K562 (cell line): ENCODE measurements at regions not wholly inside any gene's neighbourhood (a gene's known extent, or its start where the extent isn't known, plus 50 kb on each side); places are given as distances from the start of the nearest gene placed in this dataset.

Source experiments
- ARHGAP35 ChIP-seq: fragments of 450-650 bp; IDR thresholded peaks from 2 replicates; pipeline ENCODE4 v1.6.1; 2018; ENCODE audit not compliant: partially characterized antibody
- BRD4 ChIP-seq: fragments of 200-600 bp; sonication (generic); IDR thresholded peaks from 2 replicates; pipeline ENCODE4 v1.6.1; 2017; ENCODE audit warnings: inconsistent platforms
- CREM ChIP-seq: IDR thresholded peaks from 2 replicates; pipeline ENCODE4 v1.6.1; 2014; ENCODE audit warnings: antibody characterized with exemption, low read depth
- GABPB2 ChIP-seq: fragments of 250-450 bp; sonication (Bioruptor Pico); conservative IDR thresholded peaks from 2 replicates; pipeline ENCODE4 v1.5.1; 2021; ENCODE audit warnings: mild to moderate bottlenecking
- GTF2F1 ChIP-seq: IDR thresholded peaks from 2 replicates; pipeline ENCODE4 v1.6.1; 2011; ENCODE audit warnings: low read depth, low read length, improper control_type of control experiment
- HNRNPUL1 ChIP-seq: fragments of 200-400 bp; formaldehyde crosslinking; IDR thresholded peaks from 2 replicates; pipeline ENCODE4 v1.6.1; 2017; ENCODE audit warnings: low read length
- POLR2H ChIP-seq: IDR thresholded peaks from 2 replicates; pipeline ENCODE4 v1.6.1; 2016; ENCODE audit warnings: missing genetic modification characterization, low read depth, mild to moderate bottlenecking, control low read depth, missing compliant biosample characterization, moderate library complexity
- SNIP1 ChIP-seq: fragments of 450-650 bp; IDR thresholded peaks from 2 replicates; pipeline ENCODE4 v1.7.1; 2017; ENCODE audit warnings: low read depth, mild to moderate bottlenecking
- SRF ChIP-seq, 2 experiments: fragments of 250-450, 450-650 bp in 1 of 2; sonication (Bioruptor Pico) in 1 of 2; sonication (generic) in 1 of 2; formaldehyde crosslinking; IDR thresholded peaks; 2 replicates each; pipeline versions ENCODE4 v1.5.0 to v1.5.1; 2020 to 2022; ENCODE audit warnings: mild to moderate bottlenecking in 1 of 2, missing genetic modification reagents in 1 of 2
- ZNF232 ChIP-seq: sonication (generic); formaldehyde crosslinking; IDR thresholded peaks from 2 replicates; pipeline ENCODE4 v1.8.0; 2022; ENCODE audit warnings: mild to moderate bottlenecking, missing genetic modification reagents
- ZNF263 ChIP-seq: sonication (generic); formaldehyde crosslinking; IDR thresholded peaks from 2 replicates; pipeline ENCODE4 v1.8.0; 2022; ENCODE audit warnings: mild to moderate bottlenecking, missing genetic modification reagents, borderline replicate concordance
- ZNF551 ChIP-seq: fragments of 250-450 bp; sonication (Bioruptor Pico); IDR thresholded peaks from 2 replicates; pipeline ENCODE4 v1.5.0; 2021; ENCODE audit warnings: mild to moderate bottlenecking, moderate library complexity
- ZSCAN29 ChIP-seq: fragments of 450-650 bp; IDR thresholded peaks from 2 replicates; pipeline ENCODE4 v1.6.1; 2017
- ZSCAN32 ChIP-seq: fragments of 450-650 bp; formaldehyde crosslinking; IDR thresholded peaks from 2 replicates; pipeline ENCODE4 v1.4.0; 2020; ENCODE audit warnings: mild to moderate bottlenecking, moderate library complexity
- TF ChIP-seq, protein P1 (sequence below): fragments of 150-350 bp; IDR thresholded peaks from 2 replicates; pipeline ENCODE4 v1.6.1; 2014; ENCODE audit warnings: low read depth, mild to moderate bottlenecking, low read length, borderline replicate concordance
- TF ChIP-seq, protein P2 (sequence below): fragments of 250-450 bp; sonication (Bioruptor Pico); IDR thresholded peaks from 2 replicates; pipeline ENCODE4 v1.5.0; 2021; ENCODE audit warnings: mild to moderate bottlenecking, moderate library complexity
- TF ChIP-seq, protein P3 (sequence below): IDR thresholded peaks from 2 replicates; pipeline ENCODE4 v1.6.1; 2016; ENCODE audit warnings: missing genetic modification characterization, missing compliant biosample characterization
- TF ChIP-seq, protein P4 (sequence below): fragments of 450-650 bp; conservative IDR thresholded peaks from 2 replicates; pipeline ENCODE4 v1.6.1; 2016; ENCODE audit warnings: missing genetic modification characterization, low read depth, mild to moderate bottlenecking, control low read depth, missing compliant biosample characterization

DNA sequence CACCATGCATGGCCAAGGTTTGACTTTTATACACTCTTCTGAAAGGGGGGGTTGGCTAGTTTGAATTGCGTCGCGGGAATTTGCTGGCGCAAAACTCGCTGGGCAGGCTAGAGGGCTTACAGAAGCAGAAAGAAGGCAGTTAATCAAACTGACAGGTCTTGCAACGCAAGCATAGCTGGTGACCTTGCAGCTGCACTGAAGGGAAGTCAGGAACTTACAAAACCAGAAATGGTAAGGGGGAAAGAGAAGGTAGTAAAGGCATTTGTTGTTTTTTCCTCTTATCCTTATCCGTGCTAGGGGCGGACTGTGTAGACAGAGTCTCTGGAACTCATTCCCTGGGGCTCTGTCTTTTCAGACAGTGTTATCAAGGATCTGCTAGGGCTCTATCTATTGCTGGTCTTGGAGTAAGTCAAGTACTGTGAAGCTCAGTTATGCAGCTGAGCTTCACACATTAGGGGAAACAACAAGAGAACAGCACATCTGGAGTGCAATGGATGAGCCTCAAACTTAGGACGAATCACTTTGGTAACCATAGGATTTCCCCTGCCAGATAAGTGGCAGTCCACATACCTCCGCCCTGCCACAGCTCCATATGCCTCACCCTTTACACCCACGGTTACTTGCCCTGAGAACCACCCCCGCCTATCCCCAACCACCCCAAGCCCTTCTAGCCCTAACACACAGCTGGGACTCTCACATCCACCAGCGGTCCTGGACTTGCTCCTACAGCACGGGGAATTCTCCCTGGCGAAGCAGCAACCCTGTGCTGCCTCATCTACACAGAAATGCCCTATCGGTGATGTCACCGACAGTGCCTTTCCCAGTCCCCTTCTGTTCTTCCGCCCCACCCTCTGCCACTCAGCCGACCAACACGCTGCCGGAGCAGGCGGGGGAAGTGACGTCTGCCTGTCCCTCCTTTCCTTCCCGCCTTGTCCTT is 251.4 kb downstream of the FAM72C start (continued):
- TF ChIP-seq, protein P1, sequence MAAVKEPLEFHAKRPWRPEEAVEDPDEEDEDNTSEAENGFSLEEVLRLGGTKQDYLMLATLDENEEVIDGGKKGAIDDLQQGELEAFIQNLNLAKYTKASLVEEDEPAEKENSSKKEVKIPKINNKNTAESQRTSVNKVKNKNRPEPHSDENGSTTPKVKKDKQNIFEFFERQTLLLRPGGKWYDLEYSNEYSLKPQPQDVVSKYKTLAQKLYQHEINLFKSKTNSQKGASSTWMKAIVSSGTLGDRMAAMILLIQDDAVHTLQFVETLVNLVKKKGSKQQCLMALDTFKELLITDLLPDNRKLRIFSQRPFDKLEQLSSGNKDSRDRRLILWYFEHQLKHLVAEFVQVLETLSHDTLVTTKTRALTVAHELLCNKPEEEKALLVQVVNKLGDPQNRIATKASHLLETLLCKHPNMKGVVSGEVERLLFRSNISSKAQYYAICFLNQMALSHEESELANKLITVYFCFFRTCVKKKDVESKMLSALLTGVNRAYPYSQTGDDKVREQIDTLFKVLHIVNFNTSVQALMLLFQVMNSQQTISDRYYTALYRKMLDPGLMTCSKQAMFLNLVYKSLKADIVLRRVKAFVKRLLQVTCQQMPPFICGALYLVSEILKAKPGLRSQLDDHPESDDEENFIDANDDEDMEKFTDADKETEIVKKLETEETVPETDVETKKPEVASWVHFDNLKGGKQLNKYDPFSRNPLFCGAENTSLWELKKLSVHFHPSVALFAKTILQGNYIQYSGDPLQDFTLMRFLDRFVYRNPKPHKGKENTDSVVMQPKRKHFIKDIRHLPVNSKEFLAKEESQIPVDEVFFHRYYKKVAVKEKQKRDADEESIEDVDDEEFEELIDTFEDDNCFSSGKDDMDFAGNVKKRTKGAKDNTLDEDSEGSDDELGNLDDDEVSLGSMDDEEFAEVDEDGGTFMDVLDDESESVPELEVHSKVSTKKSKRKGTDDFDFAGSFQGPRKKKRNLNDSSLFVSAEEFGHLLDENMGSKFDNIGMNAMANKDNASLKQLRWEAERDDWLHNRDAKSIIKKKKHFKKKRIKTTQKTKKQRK: no peak
- TF ChIP-seq SRF (CRISPR knock-in tag; IDR thresholded peaks at IDR 0.05) (0 out of 4 replicates have a peak, but pooled peaks of 1 of the 2 experiments have one; percentile 66), ZSCAN29 (peak; percentile 91), POLR2H (tag) (peak; percentile 92), ZNF263 (CRISPR knock-in tag) (no peak), GABPB2 (CRISPR knock-in tag) (no peak), HNRNPUL1 (no peak), ARHGAP35 (peak; percentile 61), CREM (peak; percentile 96), GTF2F1 (peak; percentile 95), ZNF232 (CRISPR knock-in tag) (no peak), BRD4 (no peak; the same call in 1 of the 2 replicates), ZNF551 (CRISPR knock-in tag) (peak; percentile 67; the same call in 1 of the 2 replicates), ZSCAN32 (CRISPR knock-in tag) (no peak), SNIP1 (no peak)
- TF ChIP-seq, protein P2, sequence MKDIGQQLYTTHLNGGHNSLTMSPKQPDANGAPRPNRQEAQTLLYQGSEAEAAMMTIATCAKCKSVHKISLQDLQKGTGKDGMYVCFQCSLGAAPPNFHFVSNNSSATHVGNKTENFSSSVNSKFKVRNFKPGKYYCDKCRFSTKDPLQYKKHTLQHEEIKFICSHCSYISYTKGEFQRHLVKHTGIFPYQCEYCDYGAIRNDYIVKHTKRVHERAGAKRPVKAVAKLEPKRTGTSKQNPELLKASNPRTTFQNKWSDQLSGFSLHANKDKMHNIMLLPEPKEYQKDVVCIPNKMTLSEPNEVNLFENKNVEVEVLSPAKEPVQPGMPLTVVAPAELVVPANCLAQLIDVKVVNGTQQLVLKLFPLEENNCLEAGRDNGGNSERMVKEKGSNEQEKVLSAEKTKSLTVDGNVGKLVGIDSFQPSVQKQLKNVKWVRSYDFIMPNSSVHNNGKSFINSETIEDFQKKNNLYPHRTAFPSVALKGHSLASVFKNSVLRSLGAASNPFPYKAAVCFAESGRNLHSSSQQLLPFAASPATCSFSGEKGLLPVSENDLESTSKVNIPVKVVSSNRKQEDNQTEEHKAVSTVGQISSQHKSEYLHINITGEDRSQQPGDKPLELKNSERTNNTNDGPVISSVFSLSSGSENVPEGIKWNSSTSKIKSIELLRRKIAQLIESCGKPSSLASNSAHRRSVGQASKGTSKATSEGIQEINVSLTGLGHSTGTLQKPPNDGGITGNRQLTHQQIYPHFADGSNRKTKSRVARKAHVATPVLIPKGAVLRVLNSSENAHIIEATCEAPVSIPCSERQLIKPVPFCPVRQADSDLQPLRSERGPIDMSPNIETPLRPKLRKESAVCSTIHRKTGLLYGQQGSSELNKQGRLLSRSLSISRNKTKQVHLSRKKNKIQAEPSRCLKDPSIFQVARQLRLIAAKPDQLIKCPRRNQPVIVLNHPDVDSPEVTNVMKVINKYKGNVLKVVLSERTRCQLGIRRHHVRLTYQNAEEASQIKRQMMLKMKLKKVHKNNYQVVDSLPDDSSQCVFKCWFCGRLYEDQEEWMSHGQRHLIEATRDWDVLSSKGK (CRISPR knock-in tag): no peak
- TF ChIP-seq, protein P3, sequence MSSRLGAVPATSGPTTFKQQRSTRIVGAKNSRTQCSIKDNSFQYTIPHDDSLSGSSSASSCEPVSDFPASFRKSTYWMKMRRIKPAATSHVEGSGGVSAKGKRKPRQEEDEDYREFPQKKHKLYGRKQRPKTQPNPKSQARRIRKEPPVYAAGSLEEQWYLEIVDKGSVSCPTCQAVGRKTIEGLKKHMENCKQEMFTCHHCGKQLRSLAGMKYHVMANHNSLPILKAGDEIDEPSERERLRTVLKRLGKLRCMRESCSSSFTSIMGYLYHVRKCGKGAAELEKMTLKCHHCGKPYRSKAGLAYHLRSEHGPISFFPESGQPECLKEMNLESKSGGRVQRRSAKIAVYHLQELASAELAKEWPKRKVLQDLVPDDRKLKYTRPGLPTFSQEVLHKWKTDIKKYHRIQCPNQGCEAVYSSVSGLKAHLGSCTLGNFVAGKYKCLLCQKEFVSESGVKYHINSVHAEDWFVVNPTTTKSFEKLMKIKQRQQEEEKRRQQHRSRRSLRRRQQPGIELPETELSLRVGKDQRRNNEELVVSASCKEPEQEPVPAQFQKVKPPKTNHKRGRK: no peak
- TF ChIP-seq, protein P4, sequence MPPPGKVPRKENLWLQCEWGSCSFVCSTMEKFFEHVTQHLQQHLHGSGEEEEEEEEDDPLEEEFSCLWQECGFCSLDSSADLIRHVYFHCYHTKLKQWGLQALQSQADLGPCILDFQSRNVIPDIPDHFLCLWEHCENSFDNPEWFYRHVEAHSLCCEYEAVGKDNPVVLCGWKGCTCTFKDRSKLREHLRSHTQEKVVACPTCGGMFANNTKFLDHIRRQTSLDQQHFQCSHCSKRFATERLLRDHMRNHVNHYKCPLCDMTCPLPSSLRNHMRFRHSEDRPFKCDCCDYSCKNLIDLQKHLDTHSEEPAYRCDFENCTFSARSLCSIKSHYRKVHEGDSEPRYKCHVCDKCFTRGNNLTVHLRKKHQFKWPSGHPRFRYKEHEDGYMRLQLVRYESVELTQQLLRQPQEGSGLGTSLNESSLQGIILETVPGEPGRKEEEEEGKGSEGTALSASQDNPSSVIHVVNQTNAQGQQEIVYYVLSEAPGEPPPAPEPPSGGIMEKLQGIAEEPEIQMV: no peak
